Right lung (tissue), 2 donors: ENCODE measurements at regions not wholly inside any gene's neighbourhood (a gene's known extent, or its start where the extent isn't known, plus 50 kb on each side); places are given as distances from the start of the nearest gene placed in this dataset.
"Not testable (repeated sequence)": the region's sequence is repeated elsewhere in the genome, so short reads cannot be mapped to it uniquely, and the experiment has no call there.

Source experiments
- DNase-seq, 2 donors: peaks; one replicate each; pipeline ENCODE4 v3.0.0-alpha.2; 2013

DNA sequence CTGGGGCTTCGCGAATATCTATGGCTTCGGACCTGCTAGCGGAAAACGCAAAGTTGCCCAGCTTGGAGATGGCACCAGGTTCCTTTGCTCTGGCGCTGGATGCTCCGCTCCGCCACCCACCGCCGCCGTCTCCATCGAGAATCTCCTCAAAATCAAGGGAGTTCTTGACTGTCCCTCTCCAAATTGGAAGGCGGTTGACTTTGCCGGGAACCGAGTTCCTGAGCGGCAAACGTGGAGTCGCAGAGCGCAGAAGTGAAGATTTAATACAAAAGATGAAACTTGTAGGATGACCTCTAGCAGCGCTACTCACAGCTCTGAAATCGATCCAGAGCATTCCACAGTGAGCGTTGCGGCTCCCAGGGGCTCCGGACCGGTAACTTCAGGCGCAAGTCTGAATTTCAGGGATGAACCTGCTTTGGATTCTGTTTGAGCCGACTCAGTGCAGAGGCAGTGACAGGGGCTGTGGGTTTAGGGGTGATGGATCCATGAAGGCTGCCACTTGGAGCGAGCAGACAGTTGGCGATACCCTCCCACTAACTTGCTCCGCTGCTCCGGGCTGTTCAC lies 1641.5 kb upstream of the C9orf72 start:
- DNase-seq = no peak

DNA sequence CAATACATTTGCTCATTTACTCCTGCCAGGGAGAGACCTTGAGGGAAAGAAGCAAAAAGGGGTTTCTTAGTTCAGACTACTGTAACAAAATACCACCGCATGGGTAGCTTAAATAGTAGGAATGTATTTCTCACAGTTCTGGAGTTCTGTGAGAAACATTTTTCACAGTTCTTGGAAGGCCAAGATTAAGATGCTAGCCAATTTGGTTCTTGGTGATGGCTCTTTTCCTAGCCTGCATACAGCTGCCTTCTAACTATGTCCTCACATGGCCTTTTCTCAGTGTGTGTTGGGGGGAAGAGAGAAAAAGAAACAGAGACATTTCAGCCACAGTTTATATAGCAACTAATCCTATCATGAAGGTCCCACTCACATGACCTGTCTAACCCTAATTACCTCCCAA lies 1644.7 kb upstream of the C9orf72 start:
- no peak for DNase-seq

DNA sequence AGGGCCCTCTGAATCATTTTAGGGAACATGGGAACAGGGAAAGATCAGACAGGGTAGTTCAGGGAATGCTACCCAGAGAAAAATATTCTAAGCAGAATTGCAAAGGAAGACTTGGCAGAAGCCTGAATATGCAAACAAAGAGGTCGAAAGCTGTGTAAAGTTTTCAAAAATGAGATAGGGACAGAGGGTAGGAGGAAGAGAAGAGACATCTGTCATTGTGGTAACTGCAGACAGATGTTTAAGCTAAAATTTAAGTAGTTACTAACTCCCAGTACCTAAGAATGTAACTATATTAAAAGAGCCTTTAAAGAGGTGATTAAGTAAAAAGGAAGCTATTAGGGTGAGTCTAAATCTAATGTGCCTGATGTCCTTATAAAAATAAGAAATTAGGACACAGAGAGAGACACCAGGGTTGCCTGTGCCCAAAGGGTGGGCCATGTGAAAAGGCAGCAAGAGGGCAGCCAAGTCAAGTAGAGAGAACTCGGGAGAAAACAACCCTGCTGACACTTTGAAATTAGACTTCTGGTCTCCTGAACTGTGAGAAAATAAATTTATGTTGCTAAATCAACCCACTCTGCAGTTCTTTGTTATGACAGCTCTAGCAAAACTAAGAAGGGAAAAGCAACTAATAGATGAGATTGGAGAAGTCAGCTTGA lies 1647.4 kb upstream of the C9orf72 start:
- DNase-seq = no peak

DNA sequence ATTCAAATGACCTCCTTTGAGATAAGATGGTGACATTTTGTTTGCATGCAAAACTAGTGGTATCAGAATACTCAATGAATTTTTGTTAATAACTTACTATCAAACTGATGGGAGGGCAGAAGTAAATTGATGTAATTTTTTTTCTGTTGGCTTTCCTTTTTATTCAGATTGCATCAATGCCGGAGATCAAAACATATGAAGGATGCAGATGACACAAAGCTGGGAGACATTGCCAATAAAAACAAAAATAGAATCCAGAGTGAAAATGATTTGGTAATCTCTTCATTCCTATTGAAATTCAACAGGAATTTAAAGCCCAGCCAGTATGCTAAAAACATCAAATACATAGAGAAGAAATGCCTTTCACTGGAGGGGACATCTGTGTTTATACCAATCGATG lies 1655.3 kb upstream of the C9orf72 start:
- no peak for DNase-seq

DNA sequence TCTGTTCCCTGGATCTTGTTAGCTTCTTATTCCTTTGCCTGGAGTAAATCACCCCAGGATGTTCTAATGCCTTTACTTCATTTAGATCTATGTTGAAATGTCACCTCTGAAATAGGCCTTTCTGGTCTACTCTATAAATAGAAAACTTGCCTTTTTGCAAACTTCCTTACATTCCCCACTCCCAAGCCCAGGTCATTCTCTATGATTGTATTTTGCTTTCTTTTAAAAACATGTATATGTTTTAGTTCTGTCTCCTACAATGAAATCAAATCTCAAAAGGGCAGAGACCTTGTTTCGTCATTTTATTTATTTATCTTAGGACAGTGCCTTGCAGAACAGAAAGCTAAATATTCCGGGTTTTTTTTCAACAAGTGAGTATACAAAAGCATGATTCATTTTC lies 1657.7 kb upstream of the C9orf72 start:
- DNase-seq = no peak

DNA sequence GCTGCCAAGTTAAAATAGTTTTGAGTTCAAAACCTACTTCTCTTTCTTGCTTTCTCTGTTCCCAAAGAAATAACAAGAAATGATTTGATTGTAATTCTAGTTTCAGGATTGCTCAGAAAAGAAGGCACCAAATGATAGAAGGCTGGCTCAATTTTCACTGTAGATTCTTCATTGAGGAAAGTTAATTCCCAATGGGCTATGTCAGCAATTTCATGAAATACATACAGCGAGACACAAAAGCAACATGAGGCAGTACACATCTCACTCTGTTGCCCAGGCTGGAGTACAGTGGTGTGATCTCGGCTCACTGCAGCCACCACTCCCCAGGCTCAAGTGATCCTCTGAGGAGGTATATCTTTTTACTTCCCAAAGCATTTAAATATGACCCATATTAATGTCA lies 1659.9 kb upstream of the C9orf72 start:
- no peak for DNase-seq

DNA sequence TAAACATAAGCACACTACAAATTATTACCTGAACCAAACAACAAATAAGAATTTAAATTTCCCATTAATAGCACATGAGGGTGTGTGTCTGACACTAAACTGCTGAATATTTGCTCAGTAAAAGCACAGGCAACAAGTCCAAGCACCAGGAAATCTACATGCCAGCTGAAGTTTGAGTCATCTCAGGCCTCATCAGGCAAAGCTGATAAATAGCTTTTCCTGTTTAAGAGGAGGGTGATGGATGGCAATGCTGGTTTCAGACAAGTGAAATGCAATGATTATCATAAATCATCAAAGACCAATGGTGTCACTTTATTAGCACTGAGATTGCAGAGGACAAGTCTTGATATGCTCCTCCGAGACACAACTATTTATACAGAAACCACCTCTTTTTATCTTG lies 1668.0 kb upstream of the C9orf72 start:
- DNase-seq = no peak

DNA sequence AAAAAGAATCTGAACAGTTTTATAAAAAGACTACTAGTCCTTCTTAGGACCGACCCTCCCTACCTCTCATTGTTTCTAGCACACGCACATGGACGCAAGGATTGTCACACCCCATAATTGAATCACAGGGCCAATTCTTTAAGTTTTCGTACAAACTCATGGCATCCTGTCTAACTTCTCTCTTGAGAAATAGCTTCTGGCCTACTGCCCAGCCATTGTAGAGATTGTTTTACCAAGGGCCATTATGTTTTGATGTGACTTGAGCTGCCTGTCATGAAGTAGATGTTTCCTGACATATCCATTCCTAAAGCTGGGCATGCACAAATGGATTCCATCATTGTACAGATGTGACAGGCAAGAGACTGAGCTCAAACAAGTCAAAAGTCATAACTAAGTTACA lies 1672.1 kb upstream of the C9orf72 start:
- DNase-seq = no peak

DNA sequence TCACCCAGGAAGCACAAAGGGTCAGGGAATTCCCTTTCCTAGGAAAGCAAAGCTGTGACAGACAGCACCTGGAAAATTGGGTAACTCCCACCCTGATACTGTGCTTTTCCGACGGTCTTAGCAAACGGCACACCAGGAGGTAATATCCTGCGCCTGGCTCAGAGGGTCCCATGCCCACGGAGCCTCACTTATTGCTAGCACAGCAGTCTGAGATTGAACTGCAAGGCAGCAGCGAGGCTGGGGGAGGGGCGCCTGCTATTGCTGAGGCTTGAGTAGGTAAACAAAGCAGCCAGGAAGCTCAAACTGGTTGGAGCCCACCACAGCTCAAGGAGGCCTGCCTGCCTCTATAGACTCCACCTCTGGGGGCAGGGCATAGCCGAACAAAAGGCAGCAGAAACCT lies 1697.1 kb upstream of the C9orf72 start:
- DNase-seq = not testable (repeated sequence)

DNA sequence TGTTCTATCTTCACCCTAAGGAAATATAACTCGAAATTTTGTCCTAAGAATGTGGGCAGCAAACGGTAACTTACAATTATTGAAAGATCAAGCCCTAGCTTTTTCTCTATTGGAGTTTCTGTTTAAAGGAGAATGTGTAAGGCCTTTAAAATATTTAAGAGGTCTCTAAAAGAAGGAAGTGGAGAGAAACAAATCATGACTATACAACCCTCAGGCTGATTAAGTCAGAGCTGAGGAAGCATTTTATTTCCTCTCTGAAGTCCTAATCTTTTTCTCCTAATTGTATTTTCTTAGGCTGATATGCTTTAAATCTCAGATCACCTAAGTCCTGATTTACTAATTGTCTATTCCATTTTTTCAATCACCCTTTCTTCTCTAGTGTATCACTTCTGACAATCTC lies 1708.8 kb upstream of the C9orf72 start:
- DNase-seq = no peak

DNA sequence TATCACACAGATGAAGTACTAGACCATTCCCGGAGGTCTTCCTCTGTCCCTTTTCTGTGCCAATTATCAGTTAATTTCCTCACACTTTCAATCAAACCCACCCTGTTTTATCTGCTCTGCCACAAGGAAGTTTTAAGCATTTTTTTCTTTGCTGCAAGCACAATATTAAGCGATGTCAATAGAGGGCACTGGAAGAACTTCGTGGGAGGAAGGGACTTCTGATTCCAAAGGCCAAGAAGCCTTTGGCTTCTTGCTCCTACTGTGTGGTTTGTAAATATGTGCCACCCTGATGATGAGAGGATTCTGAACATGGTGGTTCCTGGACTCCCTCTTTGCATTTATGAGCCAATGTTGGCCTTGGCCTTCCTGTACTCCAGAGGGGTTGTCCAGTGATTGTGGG lies 1712.5 kb upstream of the C9orf72 start:
- DNase-seq = no peak

DNA sequence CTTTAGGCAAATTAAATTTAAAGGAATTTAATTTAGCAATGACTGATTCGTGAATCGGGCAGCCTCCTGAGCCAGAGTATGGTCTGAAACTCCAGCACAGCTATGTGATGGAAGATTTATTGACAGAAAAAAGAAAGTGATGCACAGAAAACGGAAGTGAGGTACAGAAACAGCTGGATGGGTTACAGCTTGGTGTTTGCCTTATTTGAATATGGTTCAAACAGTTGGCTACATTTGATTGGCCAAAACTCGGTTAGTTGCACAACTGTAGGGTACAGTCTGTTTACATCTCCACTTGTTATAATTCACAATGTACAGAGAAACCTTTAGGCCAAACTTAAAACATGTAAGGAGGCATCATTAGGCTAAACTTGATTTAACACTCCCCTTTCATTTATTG lies 1716.1 kb upstream of the C9orf72 start:
- no peak for DNase-seq

DNA sequence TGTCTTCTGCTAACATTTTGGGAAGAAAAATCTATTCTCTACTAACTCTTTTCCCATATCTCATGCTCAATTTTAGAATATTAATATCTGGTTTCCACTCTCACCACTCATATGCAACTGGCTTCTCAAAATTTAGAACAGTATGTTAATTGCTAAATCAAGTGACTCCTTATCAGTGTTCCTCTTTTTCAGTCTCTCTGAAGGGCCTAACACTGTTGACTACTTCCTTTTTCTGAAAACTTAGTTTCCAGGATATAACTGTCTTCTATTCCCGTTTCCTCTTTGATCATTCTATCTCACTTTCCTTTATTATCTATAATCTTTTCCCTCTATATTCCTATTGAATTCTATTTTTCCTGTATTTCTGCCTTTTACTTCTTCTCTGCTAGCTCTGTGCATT lies 1717.2 kb upstream of the C9orf72 start:
- DNase-seq = no peak

DNA sequence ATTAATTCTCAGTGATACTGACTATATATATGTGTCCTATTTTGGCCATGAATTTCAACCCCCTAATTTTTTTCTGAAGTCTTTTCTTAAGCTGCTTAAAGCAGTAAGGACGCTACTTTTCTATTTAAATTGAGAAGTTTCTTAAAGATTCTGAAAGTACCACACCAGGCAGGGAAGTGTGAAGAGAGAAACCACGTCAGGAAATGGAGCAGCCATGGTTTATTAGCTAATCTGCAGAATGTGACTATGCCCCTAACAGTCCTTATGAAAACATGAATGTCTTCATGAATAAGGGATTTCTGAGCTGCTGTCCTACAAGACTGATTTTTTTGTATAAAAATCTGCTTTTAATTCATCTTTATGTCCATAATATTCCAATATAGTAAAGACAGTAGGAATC lies 1724.3 kb upstream of the C9orf72 start:
- DNase-seq = no peak

DNA sequence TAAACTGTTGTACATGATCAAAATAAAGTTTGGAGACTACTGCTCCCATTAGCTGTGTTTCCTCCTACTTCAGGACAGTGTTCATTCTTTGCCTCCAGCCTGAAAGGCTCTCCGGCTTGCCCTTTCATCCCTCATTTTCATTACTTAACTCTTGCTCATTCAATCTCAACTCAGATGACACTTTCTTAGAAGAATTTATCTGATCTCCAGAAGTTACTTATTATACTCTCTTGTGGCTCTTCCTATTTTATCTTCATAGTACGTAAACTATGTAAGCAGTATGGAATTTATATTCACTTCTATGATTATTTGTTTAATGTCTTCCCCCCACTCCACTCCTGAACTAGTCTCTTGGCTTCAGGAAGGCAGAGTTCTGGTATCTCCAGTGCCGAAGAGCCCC lies 1737.9 kb upstream of the C9orf72 start:
- no peak for DNase-seq

DNA sequence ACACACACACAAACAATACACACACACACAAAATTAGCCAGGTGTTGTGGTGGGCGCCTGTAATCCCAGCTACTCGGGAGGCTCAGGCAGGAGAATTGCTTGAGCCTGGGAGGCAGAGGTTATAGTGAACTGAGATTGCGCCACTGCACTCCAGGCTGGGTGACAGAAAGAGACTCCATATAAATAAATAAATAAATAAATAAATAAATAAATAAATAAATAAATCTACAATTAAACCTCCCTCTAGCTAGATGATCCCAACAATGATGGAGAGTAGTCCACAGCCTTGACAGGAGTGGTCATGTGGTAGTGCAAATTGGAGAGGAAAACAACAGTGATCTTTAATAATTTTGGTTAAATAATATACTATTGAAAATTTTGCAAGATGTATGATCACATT lies 1739.0 kb upstream of the C9orf72 start:
- DNase-seq = no peak

DNA sequence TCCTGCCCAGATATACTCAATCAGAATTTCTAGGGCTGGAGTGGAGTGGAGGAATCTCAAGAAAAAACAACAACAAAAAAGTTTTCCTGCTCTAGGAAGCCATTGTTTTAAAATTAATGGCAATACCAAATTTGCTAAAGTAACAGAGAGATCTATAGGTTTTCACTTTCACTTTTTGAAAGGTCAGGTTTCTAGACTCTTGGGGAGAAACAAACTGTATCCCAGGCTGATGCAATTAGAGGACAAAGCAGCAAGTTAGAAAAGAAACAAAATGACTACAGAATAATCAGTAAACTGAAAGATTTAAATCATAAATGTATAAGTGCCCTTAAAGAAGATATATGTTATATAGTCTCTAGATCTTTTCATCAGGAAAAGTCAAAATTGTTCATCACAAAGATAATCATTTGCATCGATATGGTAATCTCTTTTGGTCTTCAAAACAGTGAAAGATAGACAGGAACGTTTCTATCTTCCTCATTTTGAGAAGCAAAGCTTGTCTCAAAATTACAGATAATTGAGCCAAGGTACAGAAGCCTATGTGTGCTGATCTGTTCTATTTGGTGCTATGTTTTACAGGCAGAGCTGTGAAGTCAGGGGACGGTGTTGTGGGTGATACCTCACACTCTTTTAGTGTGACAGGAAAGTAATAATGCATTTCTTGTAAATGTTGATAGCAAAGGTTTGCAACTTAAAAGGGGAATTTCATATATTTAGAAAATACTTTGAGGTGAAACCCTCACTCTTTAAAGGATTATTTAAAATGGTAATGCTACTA lies 1746.6 kb upstream of the C9orf72 start:
- DNase-seq = no peak

DNA sequence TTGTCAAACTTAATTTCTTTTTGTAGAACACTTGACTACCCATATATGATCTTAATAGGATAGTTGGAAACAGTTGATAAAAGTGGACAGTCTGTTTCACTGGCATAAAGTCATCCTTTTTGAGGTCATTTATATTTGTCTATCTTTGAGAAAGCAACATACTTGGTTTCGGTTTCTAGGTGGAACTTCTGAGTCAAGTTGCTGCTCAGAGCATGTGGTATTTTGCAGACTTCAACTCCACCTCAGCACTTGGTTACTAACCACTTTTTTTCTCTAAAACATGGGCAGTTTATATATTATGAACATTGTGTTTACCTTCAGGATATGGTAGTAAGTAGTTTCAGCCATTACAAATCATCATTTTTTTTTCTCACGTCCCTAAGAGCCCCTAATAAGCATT lies 1749.0 kb upstream of the C9orf72 start:
- DNase-seq = no peak

DNA sequence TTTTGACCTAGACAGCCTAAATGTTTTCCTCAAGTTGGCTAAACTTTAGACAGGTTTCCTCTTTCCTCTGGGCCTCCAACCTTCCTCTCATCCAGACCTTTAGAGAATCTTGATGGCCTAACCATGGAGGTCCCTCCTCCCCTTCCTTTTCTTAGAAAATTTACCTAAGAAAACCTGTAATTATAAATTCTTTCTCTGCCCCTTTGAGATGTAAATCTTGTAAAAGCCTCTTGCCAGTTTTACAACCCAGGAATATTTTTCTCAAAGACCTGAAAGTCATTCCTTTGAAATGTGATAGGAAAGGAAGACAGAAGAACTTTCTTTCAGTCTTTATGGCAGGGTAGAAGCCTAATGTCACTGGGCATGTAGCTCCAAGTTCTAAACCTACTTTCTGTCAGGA lies 1752.6 kb upstream of the C9orf72 start:
- DNase-seq = no peak

DNA sequence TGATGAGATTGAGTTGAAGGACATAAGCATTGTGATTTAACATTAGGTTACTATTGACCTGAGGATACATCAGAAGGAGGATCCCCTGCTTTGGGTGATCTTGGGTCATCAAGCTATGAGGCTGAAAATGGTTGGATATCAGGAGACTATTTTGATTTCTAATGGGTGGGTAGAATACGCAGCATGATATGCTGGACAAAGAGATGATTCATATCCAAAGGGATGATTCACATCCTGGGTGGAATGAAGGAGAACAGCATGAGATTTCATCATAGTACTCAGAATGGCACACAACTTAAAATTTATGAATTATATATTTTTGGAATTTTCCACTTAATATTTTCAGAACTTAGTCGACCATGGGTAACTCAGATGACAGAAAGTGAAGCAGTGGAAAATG lies 1759.5 kb upstream of the C9orf72 start:
- no peak for DNase-seq

DNA sequence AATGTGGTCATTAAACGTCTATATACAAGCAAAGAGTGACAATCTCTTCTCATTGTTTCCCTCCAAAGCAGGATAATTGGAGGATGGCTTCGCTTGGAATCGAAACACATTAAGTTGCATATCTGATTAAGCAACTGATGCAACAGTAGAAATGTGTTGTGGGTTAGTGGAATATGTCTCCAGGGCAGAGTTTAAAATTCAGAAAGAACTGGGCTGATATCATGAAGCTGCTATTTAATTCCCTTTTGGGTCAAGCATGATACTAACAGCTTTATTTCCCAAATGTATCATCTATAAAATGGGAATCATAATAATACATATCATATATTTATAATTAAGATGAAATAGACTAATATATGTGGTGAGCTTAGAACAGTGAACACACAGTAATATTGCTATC lies 1763.0 kb upstream of the C9orf72 start:
- no peak for DNase-seq

DNA sequence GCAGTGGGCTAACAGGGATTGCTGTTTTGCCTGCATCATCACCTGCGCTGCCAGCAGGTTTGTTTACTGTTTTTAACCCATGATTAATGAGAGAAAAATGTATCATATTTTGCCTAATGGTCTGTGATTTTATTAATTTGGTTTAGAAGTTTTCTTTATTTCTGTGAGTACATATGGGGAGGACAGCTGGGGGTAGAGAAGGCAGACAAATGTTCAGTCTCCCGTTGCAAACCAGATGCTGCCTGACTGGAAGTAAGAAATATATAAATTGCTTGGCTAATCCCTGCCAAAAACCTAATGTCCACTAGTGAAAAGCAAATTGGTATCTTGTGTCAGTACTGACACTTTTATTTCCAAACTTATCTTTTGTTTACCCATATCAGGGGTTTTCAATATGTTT lies 1766.1 kb upstream of the C9orf72 start:
- DNase-seq = no peak

DNA sequence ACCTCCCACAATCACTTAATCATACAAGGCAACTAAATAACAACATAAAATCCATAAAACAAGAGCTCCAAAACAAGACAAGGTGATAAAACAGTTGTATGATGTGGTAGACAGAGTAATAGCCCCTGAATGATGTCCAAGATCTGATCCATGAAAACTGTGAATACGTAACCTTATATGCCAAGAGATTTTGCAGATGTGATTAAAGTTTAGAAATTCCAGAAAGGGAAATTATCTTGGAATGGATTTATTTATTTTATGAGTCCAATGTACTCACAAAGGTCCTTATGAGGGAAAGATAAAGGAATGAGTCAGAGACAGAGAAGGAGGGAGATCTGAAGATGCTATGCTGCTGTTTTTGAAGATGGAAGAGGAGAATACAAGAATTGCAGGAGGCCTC lies 1775.7 kb upstream of the C9orf72 start:
- DNase-seq = no peak

DNA sequence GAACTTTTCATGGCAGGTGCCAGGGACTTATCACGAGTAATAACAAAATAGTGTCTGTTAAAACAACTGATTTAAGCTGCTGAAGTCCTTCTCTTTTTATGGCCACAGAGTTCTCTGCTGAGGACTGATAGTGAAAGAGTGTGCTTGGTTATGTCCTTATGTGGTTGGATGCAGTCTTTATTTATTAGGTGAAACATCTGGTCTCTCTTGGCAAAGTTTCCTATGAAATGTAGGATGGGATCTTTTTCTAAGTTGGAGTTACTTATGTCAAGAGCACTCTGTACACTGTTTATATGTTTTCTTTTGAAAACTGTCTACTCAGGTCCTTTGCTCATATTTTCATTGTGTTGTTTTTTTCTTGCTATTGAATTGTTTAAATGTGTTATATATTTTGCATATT lies 1816.1 kb upstream of the C9orf72 start:
- DNase-seq = peak; percentile 1 to 5
